H1 (cell line): ENCODE measurements at regions not wholly inside any gene's neighbourhood (a gene's known extent, or its start where the extent isn't known, plus 50 kb on each side); places are given as distances from the start of the nearest gene placed in this dataset.

Experiments used
- CTCF ChIA-PET: fragments of 300-600 bp; sonication (Branson Sonifier 250); formaldehyde crosslinking; loops from one replicate; lab custom pipeline; 2021; ENCODE audit not compliant: partially characterized antibody; lab: Charles Lee
- POLR2A ChIA-PET: fragments of 300-600 bp; sonication (Branson Sonifier 250); formaldehyde crosslinking; loops from one replicate; lab custom pipeline; 2021; ENCODE audit warnings: inconsistent platforms; ENCODE audit not compliant: partially characterized antibody; lab: Charles Lee
- DNase-seq, 2 experiments: peaks; one replicate each; pipeline versions ENCODE4 v3.0.0 to v3.0.0-alpha.2; 2010 to 2022; ENCODE audit warnings: low spot score in 2 of 2, low read depth in 1 of 2, mixed read lengths in 1 of 2
- FAIRE-seq: peaks from 2 replicates; lab custom pipeline; 2011; peaks lifted over from hg19 to GRCh38; lab: Jason Lieb, UNC
- H2AFZ ChIP-seq: 2 replicates; pipeline ENCODE4 v1.8.1; 2012; ENCODE audit warnings: low read length, inconsistent platforms
- H2AK5ac ChIP-seq: 2 replicates; pipeline ENCODE4 v1.6.1; 2013; ENCODE audit warnings: low read depth, low read length
- H2BK120ac ChIP-seq: replicated peaks from 2 replicates; pipeline ENCODE3; 2013; ENCODE audit warnings: low read depth, low read length, inconsistent platforms
- H2BK12ac ChIP-seq: 2 replicates; pipeline ENCODE4 v1.6.1; 2013; ENCODE audit warnings: low read depth, low read length
- H2BK15ac ChIP-seq: 2 replicates; pipeline ENCODE4 v1.6.1; 2013; ENCODE audit warnings: low read length
- H2BK20ac ChIP-seq: 2 replicates; pipeline ENCODE4 v1.6.1; 2013; ENCODE audit warnings: low read length
- H2BK5ac ChIP-seq: 2 replicates; pipeline ENCODE4 v1.6.1; 2013; ENCODE audit warnings: low read depth, low read length
- H3K14ac ChIP-seq: 2 replicates; pipeline ENCODE4 v1.6.1; 2013; ENCODE audit warnings: inconsistent platforms; ENCODE audit not compliant: insufficient read length
- H3K18ac ChIP-seq: 2 replicates; pipeline ENCODE4 v1.6.1; 2013; ENCODE audit warnings: low read length; ENCODE audit errors: extremely low read depth
- H3K23ac ChIP-seq: 2 replicates; pipeline ENCODE4 v1.6.1; 2013; ENCODE audit warnings: inconsistent platforms; ENCODE audit not compliant: insufficient read length
- H3K23me2 ChIP-seq: 2 replicates; pipeline ENCODE4 v1.6.1; 2013; ENCODE audit warnings: low read depth, low read length
- H3K27ac ChIP-seq: 2 replicates; pipeline ENCODE4 v1.6.1; 2011; ENCODE audit warnings: low read depth, low read length, inconsistent platforms
- H3K27me3 ChIP-seq, 4 experiments: replicated peaks in 1 of 4; 1 replicate in 1 of 4; 2 replicates in 3 of 4; pipeline versions ENCODE4 v1.6.1 to v1.8.1; 2011 to 2013; ENCODE audit warnings: low read length in 3 of 4, mild to moderate bottlenecking in 3 of 4, inconsistent platforms in 2 of 4, mixed read lengths in 2 of 4, moderate library complexity in 1 of 4; ENCODE audit not compliant: control insufficient read depth in 3 of 4, insufficient read depth in 3 of 4; ENCODE audit errors: extremely low read depth in 1 of 4
- H3K36me3 ChIP-seq, 4 experiments: 2 replicates each; pipeline versions ENCODE4 v1.6.1 to v1.8.1; 2011 to 2013; ENCODE audit warnings: mild to moderate bottlenecking in 4 of 4, low read length in 3 of 4, moderate library complexity in 2 of 4, control low read depth in 1 of 4, inconsistent platforms in 1 of 4; ENCODE audit not compliant: insufficient read depth in 4 of 4, control insufficient read depth in 2 of 4
- H3K4ac ChIP-seq: replicated peaks from 2 replicates; pipeline ENCODE3; 2013; ENCODE audit warnings: low read length, low read depth, mixed read lengths, inconsistent platforms; ENCODE audit not compliant: insufficient read length
- H3K4me1 ChIP-seq, 4 experiments: replicated peaks in 1 of 4; 1 replicate in 1 of 4; 2 replicates in 3 of 4; pipeline versions ENCODE4 v1.6.1 to v1.8.1; 2011 to 2013; ENCODE audit warnings: low read length in 3 of 4, inconsistent platforms in 2 of 4, mixed read lengths in 1 of 4; ENCODE audit not compliant: insufficient read depth in 4 of 4, control insufficient read depth in 3 of 4
- H3K4me2 ChIP-seq, 2 experiments: 2 replicates each; pipeline versions ENCODE4 v1.6.1 to v1.8.1; 2011 to 2013; ENCODE audit warnings: low read depth in 2 of 2, low read length in 2 of 2, control low read depth in 1 of 2, inconsistent platforms in 1 of 2, mild to moderate bottlenecking in 1 of 2; ENCODE audit not compliant: insufficient read depth in 1 of 2
- H3K4me3 ChIP-seq, 4 experiments: fragments of 200-600, 300-600 bp in 1 of 4; sonication (generic), shearing (Covaris generic), sonication (Bioruptor Twin) in 1 of 4; 2 replicates each; pipeline versions ENCODE4 v1.5.1 to v1.8.1; 2011 to 2016; ENCODE audit warnings: low read length in 4 of 4, low read depth in 3 of 4, control low read depth in 2 of 4, inconsistent platforms in 2 of 4, mild to moderate bottlenecking in 2 of 4, mixed read lengths in 1 of 4, moderate library complexity in 1 of 4; ENCODE audit not compliant: insufficient read depth in 2 of 4; ENCODE audit errors: extremely low read depth in 1 of 4
- H3K56ac ChIP-seq: replicated peaks from 2 replicates; pipeline ENCODE3; 2013; ENCODE audit warnings: low read depth, mild to moderate bottlenecking, mixed read lengths, low read length, inconsistent platforms; ENCODE audit not compliant: insufficient read length
- H3K79me1 ChIP-seq: 2 replicates; pipeline ENCODE4 v1.6.1; 2013; ENCODE audit warnings: low read depth, low read length, control low read depth
- H3K79me2 ChIP-seq, 2 experiments: 2 replicates each; pipeline versions ENCODE4 v1.6.1 to v1.8.1; 2012 to 2013; ENCODE audit warnings: low read length in 2 of 2, mild to moderate bottlenecking in 2 of 2, inconsistent platforms in 1 of 2; ENCODE audit not compliant: insufficient read depth in 2 of 2, control insufficient read depth in 1 of 2
- H3K9ac ChIP-seq, 4 experiments: replicated peaks in 1 of 4; 1 replicate in 1 of 4; 2 replicates in 3 of 4; pipeline versions ENCODE4 v1.6.1 to v1.8.1; 2011 to 2013; ENCODE audit warnings: low read depth in 3 of 4, low read length in 3 of 4, control low read depth in 2 of 4, mild to moderate bottlenecking in 2 of 4, moderate library complexity in 2 of 4, inconsistent platforms in 1 of 4; ENCODE audit errors: extremely low read depth in 1 of 4
- H3K9me3 ChIP-seq, 2 experiments: 2 replicates each; pipeline versions ENCODE4 v1.6.1 to v1.8.1; 2012 to 2013; ENCODE audit warnings: mild to moderate bottlenecking in 2 of 2, moderate library complexity in 2 of 2, control low read depth in 1 of 2, inconsistent platforms in 1 of 2, low read depth in 1 of 2, low read length in 1 of 2, mixed read lengths in 1 of 2; ENCODE audit not compliant: insufficient read depth in 2 of 2
- H4K20me1 ChIP-seq, 2 experiments: replicated peaks in 1 of 2; 2 replicates each; pipeline versions ENCODE3 to v1.8.1; 2011 to 2013; ENCODE audit warnings: inconsistent platforms in 2 of 2, low read length in 2 of 2, mild to moderate bottlenecking in 1 of 2; ENCODE audit not compliant: insufficient read depth in 2 of 2, control insufficient read depth in 1 of 2
- H4K5ac ChIP-seq: 2 replicates; pipeline ENCODE4 v1.6.1; 2013; ENCODE audit warnings: low read length, low read depth, mixed read lengths, inconsistent platforms; ENCODE audit not compliant: insufficient read length
- H4K8ac ChIP-seq: 2 replicates; pipeline ENCODE4 v1.8.0; 2013; ENCODE audit warnings: mild to moderate bottlenecking, moderate library complexity, low read length, inconsistent platforms; ENCODE audit not compliant: insufficient read depth; ENCODE audit errors: extremely low read depth
- H4K91ac ChIP-seq: replicated peaks from 2 replicates; pipeline ENCODE3; 2013; ENCODE audit warnings: low read length, mixed read lengths, inconsistent platforms; ENCODE audit not compliant: insufficient read length
- ATF2 ChIP-seq: IDR thresholded peaks from 2 replicates; pipeline ENCODE4 v1.6.1; 2012; ENCODE audit warnings: low read length, inconsistent platforms
- CBX8 ChIP-seq: fragments of 300-800, 300-1000 bp; sonication (generic); IDR thresholded peaks from 2 replicates; pipeline ENCODE4 v1.7.1; 2016; ENCODE audit warnings: low read depth, low read length, borderline replicate concordance
- EZH2 ChIP-seq: fragments of 200-600 bp; sonication (generic); IDR thresholded peaks from 2 replicates; pipeline ENCODE4 v1.7.1; 2012; ENCODE audit warnings: low read depth, mild to moderate bottlenecking, moderate library complexity, low read length, inconsistent platforms; ENCODE audit not compliant: severe bottlenecking
- NANOG ChIP-seq: IDR thresholded peaks from 2 replicates; pipeline ENCODE4 v1.6.1; 2011; ENCODE audit warnings: low read length, low read depth, mild to moderate bottlenecking, inconsistent platforms; ENCODE audit not compliant: insufficient read depth, poor library complexity, severe bottlenecking
- PHF8 ChIP-seq: fragments of 200-600 bp; sonication (generic); conservative IDR thresholded peaks from 2 replicates; pipeline ENCODE4 v1.7.1; 2012; ENCODE audit warnings: low read depth, mild to moderate bottlenecking, inconsistent platforms, low read length, moderate library complexity
- RNF2 ChIP-seq: fragments of 200-900, 300-1000 bp; sonication (generic); IDR thresholded peaks from 2 replicates; pipeline ENCODE4 v1.7.1; 2016; ENCODE audit warnings: borderline replicate concordance, low read depth, mild to moderate bottlenecking, antibody characterized with exemption, low read length; ENCODE audit not compliant: poor library complexity, severe bottlenecking; ENCODE audit errors: missing control alignments
- SP4 ChIP-seq: IDR thresholded peaks from 2 replicates; pipeline ENCODE4 v1.6.1; 2012; ENCODE audit warnings: low read length, inconsistent platforms
- WGBS, 2 experiments: shearing (Covaris generic) in 1 of 2; methylation state at CpG; one replicate each; pipeline versions ENCODE4 v1.1.6 to v1.1.7; 2013 to 2015; ENCODE audit warnings: low lambda C conversion rate in 2 of 2, mixed read lengths in 2 of 2, inconsistent platforms in 1 of 2, low coverage in 1 of 2, missing lambda C conversion rate in 1 of 2; ENCODE audit not compliant: insufficient replicate concordance in 2 of 2, insufficient coverage in 1 of 2, insufficient read length in 1 of 2; ENCODE audit errors: extremely low coverage in 1 of 2, missing lambda C conversion rate in 1 of 2; 5-methylcytosine and 5-hydroxymethylcytosine counted together

GRCh38 chr5:39876146-39876545 is 451.4 kb upstream of the DAB2 start:
- Histone ChIP-seq H4K91ac (no peak overlapping the region), H3K36me3 (no peaks in the 10 kb centered on the region), H2BK5ac (no peak overlapping the region), H4K8ac (no peak overlapping the region), H3K23me2 (no peaks in the 10 kb centered on the region), H3K4ac (no peak overlapping the region), H4K5ac (no peak overlapping the region), H3K79me1 (no peaks in the 10 kb centered on the region), H3K79me2 (no peaks in the 10 kb centered on the region), H3K4me1 (no peaks in the 10 kb centered on the region), H3K23ac (no peak overlapping the region), H2BK120ac (no peak overlapping the region), H3K14ac (no peak overlapping the region), H2AFZ (no peak overlapping the region), H2BK15ac (no peak overlapping the region), H4K20me1 (no peaks in the 10 kb centered on the region), H3K27ac (no peak overlapping the region), H3K9ac (no peak overlapping the region), H3K18ac (no peak overlapping the region), H2BK20ac (no peak overlapping the region), H3K27me3 (no peaks in the 10 kb centered on the region), H3K9me3 (no peaks in the 10 kb centered on the region), H2AK5ac (no peak overlapping the region), H3K4me2 (no peak overlapping the region), H3K56ac (no peak overlapping the region), H3K4me3 (no peak overlapping the region), H2BK12ac (no peak overlapping the region)
- POLR2A ChIA-PET = no interaction called here
- 86% methylated on average over 1 of the region's 1 CpG; no CpG with 5 or more reads in 1 of the 2 experiments for WGBS, 2 experiments
- CTCF ChIA-PET = no interaction called here
- TF ChIP-seq CBX8 = no peak
- TF ChIP-seq NANOG = no peak
- TF ChIP-seq RNF2 = no peak
- TF ChIP-seq ATF2 = no peak
- TF ChIP-seq SP4 = no peak
- no peak for TF ChIP-seq EZH2
- TF ChIP-seq PHF8 = no peak
- DNase-seq (no peak), FAIRE-seq (no peak)
